ENCODE measurements at regions not wholly inside any gene's neighbourhood (a gene's known extent, or its start where the extent isn't known, plus 50 kb on each side); places are given as distances from the start of the nearest gene placed in this dataset.

DNA sequence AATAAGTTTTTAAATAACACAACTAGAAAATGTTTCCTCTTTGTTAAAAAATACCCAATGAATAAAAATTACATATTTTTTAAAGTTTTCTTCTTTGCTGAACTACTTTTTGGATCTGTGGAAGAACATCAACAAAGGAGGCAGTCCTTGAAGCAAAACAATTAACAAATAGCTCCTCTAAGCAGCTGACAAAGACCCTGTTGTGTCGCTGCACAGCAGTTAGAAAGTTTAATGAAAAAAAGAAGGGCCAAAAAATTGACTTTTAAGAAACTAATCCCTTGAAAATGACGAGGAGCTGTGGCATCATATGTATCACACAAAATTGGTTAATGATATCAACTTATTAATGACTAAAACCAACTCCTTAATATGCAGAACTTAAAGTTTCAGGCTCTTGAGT lies 72.1 kb downstream of the SLITRK1 start:
- DNase-seq (ENCODE audit: low read depth) = no peak
- TF ChIP-seq, protein P1, sequence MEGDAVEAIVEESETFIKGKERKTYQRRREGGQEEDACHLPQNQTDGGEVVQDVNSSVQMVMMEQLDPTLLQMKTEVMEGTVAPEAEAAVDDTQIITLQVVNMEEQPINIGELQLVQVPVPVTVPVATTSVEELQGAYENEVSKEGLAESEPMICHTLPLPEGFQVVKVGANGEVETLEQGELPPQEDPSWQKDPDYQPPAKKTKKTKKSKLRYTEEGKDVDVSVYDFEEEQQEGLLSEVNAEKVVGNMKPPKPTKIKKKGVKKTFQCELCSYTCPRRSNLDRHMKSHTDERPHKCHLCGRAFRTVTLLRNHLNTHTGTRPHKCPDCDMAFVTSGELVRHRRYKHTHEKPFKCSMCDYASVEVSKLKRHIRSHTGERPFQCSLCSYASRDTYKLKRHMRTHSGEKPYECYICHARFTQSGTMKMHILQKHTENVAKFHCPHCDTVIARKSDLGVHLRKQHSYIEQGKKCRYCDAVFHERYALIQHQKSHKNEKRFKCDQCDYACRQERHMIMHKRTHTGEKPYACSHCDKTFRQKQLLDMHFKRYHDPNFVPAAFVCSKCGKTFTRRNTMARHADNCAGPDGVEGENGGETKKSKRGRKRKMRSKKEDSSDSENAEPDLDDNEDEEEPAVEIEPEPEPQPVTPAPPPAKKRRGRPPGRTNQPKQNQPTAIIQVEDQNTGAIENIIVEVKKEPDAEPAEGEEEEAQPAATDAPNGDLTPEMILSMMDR (conservative IDR thresholded peaks at IDR 0.05; ENCODE audit: low read length) = no peak
- H3K4me3 ChIP-seq (ENCODE audit: low read length) = no peak overlapping the region

DNA sequence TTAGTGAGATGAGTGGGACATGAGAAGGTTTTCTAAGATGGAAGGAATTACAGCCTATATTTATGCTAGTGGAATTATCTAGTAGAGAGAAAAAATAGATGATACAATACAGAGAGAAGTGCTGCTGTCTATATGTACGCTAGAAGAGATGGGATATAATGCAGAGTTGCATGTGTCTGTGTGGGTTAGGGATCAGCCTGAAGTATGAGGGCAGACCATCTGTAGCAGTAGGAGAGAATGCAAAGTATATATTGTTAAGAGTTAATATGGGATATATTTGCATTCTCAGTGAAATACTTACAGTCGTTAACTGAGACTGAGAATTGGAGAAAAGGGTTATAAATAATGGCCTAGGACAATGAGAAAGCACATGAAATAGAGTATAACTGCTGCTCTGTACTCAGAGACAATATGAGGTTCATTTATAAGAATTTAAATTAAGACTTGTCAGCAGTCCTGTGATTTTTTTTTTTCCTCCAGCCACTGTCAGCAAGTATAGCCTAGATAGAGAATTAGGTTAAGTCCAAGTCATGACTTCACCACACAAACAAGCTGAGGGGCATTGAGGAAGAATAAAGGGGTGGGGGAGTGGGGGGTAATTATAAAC lies 77.8 kb downstream of the SLITRK1 start:
- no peak for DNase-seq (ENCODE audit: low read depth)
- TF ChIP-seq, protein P1 (conservative IDR thresholded peaks at IDR 0.05; ENCODE audit: low read length) = no peak

DNA sequence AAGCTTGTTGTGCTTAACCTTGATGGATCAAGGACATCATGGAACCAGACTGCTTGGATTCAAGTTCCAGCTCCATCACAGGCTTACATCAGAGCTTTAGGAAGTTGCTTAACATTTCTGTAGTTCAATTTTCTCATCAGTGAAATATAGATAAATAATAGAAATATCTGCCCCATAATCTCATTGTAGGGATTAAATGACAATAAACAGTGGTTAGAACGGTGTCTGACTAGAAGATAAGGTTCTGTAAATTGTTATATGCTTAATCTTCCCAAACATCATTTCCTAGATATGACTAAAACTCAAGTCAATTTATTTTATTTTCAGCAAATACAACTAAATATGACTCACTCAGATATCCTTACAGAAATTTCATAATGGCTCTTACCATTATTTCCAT lies 83.5 kb downstream of the SLITRK1 start:
- no peak overlapping the region for H3K4me3 ChIP-seq (ENCODE audit: low read length)
- DNase-seq (ENCODE audit: low read depth) = no peak
- TF ChIP-seq, protein P1 (conservative IDR thresholded peaks at IDR 0.05; ENCODE audit: low read length) = no peak

More for the DNA sequence above, 77.8 kb downstream of the SLITRK1 start:
- no peak overlapping the region for H3K4me3 ChIP-seq (ENCODE audit: low read length)

DNA sequence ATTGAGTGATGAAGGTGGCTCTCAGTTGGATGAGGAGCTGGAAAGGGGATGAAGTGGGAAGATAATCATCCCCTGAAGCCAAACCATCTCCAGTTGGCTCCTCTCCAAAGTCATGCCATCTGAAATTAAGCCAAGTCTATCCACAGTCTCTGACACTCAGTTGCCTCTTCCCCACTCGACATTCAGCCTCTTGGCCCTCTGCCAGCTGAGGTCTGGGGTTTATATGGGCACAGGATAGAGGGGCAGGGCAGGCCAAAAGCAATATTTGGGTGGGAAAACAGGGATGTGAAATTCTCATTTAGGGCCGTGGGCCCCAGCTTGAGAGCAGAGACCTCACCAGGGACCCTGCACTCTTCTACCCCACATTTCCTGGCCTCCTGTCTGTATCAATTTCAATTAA lies 85.9 kb downstream of the SLITRK1 start:
- no peak overlapping the region for H3K4me3 ChIP-seq (ENCODE audit: low read length)
- DNase-seq (ENCODE audit: low read depth) = no peak
- TF ChIP-seq, protein P1 (conservative IDR thresholded peaks at IDR 0.05; ENCODE audit: low read length) = no peak

DNA sequence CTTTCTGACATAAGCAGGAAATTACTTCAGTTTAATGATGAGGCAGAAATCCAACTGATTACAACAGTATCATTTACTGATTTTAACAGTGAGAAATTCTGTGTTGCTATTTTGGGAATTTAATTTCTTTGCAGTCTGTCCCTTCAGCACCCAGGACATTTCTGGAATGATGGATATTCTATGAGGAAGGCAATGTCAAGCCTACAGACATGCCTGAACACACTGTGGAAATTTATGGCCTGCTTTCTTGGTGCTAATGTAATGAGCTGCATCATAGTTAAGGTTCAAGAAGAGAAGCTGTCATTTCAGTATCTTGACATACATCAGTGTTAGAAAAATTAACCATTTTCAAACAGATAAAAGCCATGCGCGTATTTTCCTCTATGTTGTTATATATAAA lies 87.7 kb downstream of the SLITRK1 start:
- TF ChIP-seq, protein P1 (conservative IDR thresholded peaks at IDR 0.05; ENCODE audit: low read length) = no peak
- no peak for DNase-seq (ENCODE audit: low read depth)
- H3K4me3 ChIP-seq (ENCODE audit: low read length) = no peak overlapping the region

DNA sequence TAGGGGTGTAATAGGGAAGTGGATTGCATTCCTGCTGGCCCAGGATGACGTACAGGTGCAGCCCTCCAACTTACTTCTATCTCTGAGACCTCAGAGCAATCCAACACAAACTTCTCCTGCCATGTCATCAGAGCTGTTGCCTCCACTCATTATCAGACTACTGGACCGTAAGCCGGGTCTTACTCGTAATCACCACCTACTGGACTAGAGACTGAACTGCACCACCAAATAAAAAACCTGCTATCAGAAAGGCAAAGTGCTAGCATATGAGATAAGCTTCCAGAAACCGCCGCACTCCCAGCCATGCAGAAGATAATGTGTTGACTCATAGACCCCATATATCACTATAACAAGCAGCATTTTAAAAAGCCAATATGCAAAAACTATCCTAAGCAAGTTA lies 102.0 kb downstream of the SLITRK1 start:
- peak; percentile 4 for DNase-seq (ENCODE audit: low read depth)
- H3K4me3 ChIP-seq (ENCODE audit: low read length) = no peak overlapping the region
- TF ChIP-seq, protein P1 (conservative IDR thresholded peaks at IDR 0.05; ENCODE audit: low read length) = peak; percentile 34

DNA sequence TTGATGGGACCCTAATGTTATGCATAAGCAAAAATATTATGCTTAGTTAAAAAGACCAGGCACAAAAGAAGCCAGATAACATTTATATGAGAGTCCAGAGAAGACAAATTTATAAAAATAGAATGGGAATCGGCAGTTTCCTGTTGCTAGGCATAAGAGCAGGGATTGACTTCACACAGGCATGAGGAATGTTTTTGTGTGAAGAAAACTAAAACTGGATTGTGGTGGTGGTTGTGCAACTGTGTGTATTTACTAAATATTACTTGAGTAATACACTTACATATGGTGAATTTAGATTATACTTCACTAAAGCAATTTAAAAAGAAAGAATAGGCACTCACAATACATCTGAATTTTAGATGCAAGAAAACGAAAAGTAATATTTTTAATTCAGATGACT lies 108.3 kb downstream of the SLITRK1 start:
- TF ChIP-seq, protein P1 (conservative IDR thresholded peaks at IDR 0.05; ENCODE audit: low read length) = no peak
- DNase-seq (ENCODE audit: low read depth) = peak; percentile 36

More for the DNA sequence above, 108.3 kb downstream of the SLITRK1 start:
- H3K4me3 ChIP-seq (ENCODE audit: low read length) = no peak overlapping the region

Measured in AG10803 (cell line).